ENCODE measurements at regions not wholly inside any gene's neighbourhood (a gene's known extent, or its start where the extent isn't known, plus 50 kb on each side); places are given as distances from the start of the nearest gene placed in this dataset.
"Not testable (repeated sequence)": the region's sequence is repeated elsewhere in the genome, so short reads cannot be mapped to it uniquely, and the experiment has no call there.

GRCh38 chr10:30694518-30695228, 65.1 kb upstream of the LYZL2 start:
- WGBS, 2 donors = 90 to 91% methylated on average over 6 of the region's 6 CpGs
- intact Hi-C loops (cut with DNase I; ENCODE audit: low total_unique reads) = no loop called here
- no peak for DNase-seq (ENCODE audit: low spot score in 2 of 2)
- H3K4me3 ChIP-seq (ENCODE audit: low read depth, poor library complexity, severe bottlenecking) = no peak overlapping the region
- TF ChIP-seq CTCF (IDR thresholded peaks at IDR 0.05) (no peak), POLR2A (IDR thresholded peaks at IDR 0.05) (no peak)

GRCh38 chr10:30691639-30692015, 62.1 kb upstream of the LYZL2 start:
- intact Hi-C loops (cut with DNase I; ENCODE audit: low total_unique reads) = no loop called here
- 64 to 65% methylated on average over 13 of the region's 13 CpGs for WGBS, 2 donors
- no peak for TF ChIP-seq CTCF (IDR thresholded peaks at IDR 0.05)
- no peak for TF ChIP-seq POLR2A (IDR thresholded peaks at IDR 0.05)
- no peak overlapping the region for H3K4me3 ChIP-seq (ENCODE audit: low read depth, poor library complexity, severe bottlenecking)
- DNase-seq (ENCODE audit: low spot score in 2 of 2) = no peak

- intact Hi-C loops (cut with DNase I; ENCODE audit: low total_unique reads); H3K4me3 ChIP-seq (ENCODE audit: low read depth, poor library complexity, severe bottlenecking); DNase-seq (ENCODE audit: low spot score in 2 of 2): not testable (repeated sequence)
- 70 to 79% methylated on average over 24 of the region's 24 CpGs for WGBS, 2 donors
Observed at GRCh38 chr10:30690948-30691638, 61.5 kb upstream of the LYZL2 start.

GRCh38 chr10:30688456-30688855, 58.9 kb upstream of the LYZL2 start:
- DNase-seq (ENCODE audit: low spot score in 2 of 2) = no peak
- TF ChIP-seq CTCF (IDR thresholded peaks at IDR 0.05) (no peak), POLR2A (IDR thresholded peaks at IDR 0.05) (no peak)
- intact Hi-C loops (cut with DNase I; ENCODE audit: low total_unique reads) = no loop called here
- no peak overlapping the region for H3K4me3 ChIP-seq (ENCODE audit: low read depth, poor library complexity, severe bottlenecking)
- WGBS, 2 donors = 54 to 57% methylated on average over 4 of the region's 4 CpGs

- TF ChIP-seq POLR2A (IDR thresholded peaks at IDR 0.05) = no peak
- TF ChIP-seq CTCF (IDR thresholded peaks at IDR 0.05) = peak in 1 of 3 donors; percentile 63
- intact Hi-C loops (cut with DNase I; ENCODE audit: low total_unique reads) = no loop called here
- no peak overlapping the region for H3K4me3 ChIP-seq (ENCODE audit: low read depth, poor library complexity, severe bottlenecking)
- peak; percentile 55 to 96 for DNase-seq (ENCODE audit: low spot score in 2 of 2)
- WGBS, 2 donors = 3% methylated on average over 7 of the region's 7 CpGs
Observed at GRCh38 chr10:30687698-30688213, 58.2 kb upstream of the LYZL2 start.

GRCh38 chr10:30686708-30687107, 57.2 kb upstream of the LYZL2 start:
- no peak for DNase-seq (ENCODE audit: low spot score in 2 of 2)
- intact Hi-C loops (cut with DNase I; ENCODE audit: low total_unique reads) = no loop called here
- WGBS, 2 donors = 46 to 51% methylated on average over 3 of the region's 3 CpGs
- no peak for TF ChIP-seq POLR2A (IDR thresholded peaks at IDR 0.05)
- no peak for TF ChIP-seq CTCF (IDR thresholded peaks at IDR 0.05)
- H3K4me3 ChIP-seq (ENCODE audit: low read depth, poor library complexity, severe bottlenecking) = no peak overlapping the region

Data from lower leg skin (tissue), 4 donors.